Astrocyte of the cerebellum (primary cell): ENCODE measurements at regions not wholly inside any gene's neighbourhood (a gene's known extent, or its start where the extent isn't known, plus 50 kb on each side); places are given as distances from the start of the nearest gene placed in this dataset.

ENCODE experiments used
- DNase-seq: peaks from one replicate; pipeline ENCODE4 v3.0.0-alpha.2; 2011; ENCODE audit warnings: low read depth
- H3K4me3 ChIP-seq: 2 replicates; pipeline ENCODE4 v1.5.1; 2011; ENCODE audit warnings: mild to moderate bottlenecking, low read depth, low read length, moderate library complexity
- CTCF ChIP-seq: IDR thresholded peaks from 2 replicates; pipeline ENCODE4 v1.5.1; 2012; ENCODE audit warnings: low read length, low read depth, moderate library complexity, mild to moderate bottlenecking; ENCODE audit errors: missing control alignments
- in situ Hi-C: cut with HindIII; loops from 2 replicates; pipeline ENCODE4 v1.10.0; 2017; ENCODE audit warnings: low sequenced_read_pairs

GRCh38 chr9:78123808-78124207, 92.2 kb upstream of the GNAQ start:
- no peak for TF ChIP-seq CTCF
- in situ Hi-C loops: loop anchor here (10.0 kb wide), 1 partner anchor 589 kb away; no protein-coding TSS in a partner anchor
- no peak overlapping the region for H3K4me3 ChIP-seq
- no peak for DNase-seq

DNA sequence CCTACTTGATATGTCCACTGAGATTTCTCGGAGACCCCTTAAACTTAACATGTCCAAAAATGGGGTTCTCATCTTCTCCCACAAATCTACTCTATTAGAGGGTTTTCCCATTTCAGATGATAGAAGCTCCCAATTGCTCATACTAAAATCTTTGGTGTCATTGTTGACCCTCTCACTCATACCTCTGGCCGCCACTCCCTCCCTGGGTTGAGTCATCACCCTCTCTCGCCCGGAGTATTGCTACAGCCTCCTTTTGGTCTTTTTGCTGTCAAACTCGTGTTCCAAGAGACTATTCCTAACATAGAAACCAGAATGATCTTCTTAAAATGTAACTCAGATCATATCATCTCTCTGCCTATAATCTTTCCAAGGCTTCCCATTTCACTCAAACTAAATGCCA, 91.0 kb upstream of the GNAQ start:
- H3K4me3 ChIP-seq: no peak overlapping the region
- in situ Hi-C loops: loop anchor here (10.0 kb wide), 1 partner anchor 588 kb away; no protein-coding TSS in a partner anchor
- no peak for DNase-seq
- no peak for TF ChIP-seq CTCF

DNA sequence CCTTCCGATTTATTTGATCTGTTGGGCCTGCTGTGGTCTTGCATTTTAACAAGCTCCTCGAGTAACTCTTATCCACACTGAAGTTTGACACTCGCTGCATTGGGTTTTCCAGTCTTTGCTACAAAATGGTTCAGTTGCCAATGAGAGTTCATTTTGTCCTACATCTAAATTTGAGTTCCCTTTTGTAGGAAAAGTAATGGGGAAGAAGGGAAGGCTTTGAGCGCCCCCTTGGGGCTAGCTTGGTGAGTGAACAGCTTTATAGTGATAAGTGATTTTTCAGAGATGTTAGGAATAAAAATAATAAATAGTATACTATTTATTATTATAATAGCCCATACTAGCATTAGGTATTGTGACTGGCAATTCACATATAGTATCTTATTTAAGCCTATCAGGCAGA, 89.9 kb upstream of the GNAQ start:
- peak; percentile 78 for TF ChIP-seq CTCF
- no peak overlapping the region for H3K4me3 ChIP-seq
- DNase-seq: peak; percentile 41
- in situ Hi-C loops: loop anchor here (10.0 kb wide), 1 partner anchor 587 kb away; no protein-coding TSS in a partner anchor

DNA sequence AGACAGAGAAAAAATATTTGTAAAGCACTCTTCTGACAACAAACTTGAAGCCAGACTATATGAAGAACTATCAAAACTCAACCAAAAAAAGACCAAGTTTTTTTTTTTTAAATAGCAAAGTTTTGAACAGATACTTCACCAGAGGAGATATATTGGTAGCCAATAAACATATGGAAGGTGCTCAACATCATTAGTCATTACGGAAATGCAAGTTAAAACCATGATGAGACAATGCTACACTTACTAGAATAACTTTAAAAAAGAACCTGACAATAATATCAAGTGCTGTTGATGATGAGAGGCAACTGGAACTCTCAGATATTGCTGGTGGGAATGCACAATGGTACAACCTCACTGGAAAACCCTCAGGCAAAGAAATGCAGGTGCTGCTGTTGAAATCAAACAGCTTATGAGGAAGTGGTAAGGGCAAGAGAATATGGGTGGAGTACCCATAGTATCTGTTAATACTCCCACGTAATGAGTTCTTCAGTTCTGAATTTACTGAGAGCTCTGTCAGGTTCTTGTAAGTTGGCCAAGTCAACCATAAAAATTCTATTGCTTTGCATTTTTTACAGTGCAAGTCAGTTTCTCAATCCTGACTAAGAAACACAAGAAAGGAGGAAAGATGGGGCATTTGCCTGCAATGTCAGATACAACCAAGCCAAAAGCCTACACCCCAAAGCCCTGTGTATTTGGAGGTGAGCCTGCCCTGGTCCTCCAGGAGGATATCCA, 87.3 kb upstream of the GNAQ start:
- no peak overlapping the region for H3K4me3 ChIP-seq
- DNase-seq: no peak
- no peak for TF ChIP-seq CTCF
- in situ Hi-C loops: no loop called here

DNA sequence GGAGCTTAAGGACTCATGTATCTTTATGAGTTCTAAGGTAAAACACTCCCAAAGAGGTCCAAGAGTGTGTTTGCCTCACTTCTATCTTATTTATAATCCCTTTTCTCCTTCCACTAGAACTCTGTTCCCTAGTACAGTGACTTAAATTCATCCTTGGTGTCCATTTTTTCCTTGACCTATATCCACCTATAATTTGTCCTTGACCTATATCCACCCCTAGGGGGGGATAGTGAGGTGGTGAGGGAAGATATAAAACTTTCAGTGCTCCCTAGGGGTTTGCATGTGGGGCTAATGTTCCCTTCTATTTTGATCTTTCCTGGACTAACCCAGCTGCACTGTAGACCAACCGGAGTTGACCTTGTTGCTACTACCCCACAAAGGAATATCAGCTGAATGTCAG, 83.5 kb upstream of the GNAQ start:
- no peak overlapping the region for H3K4me3 ChIP-seq
- DNase-seq: no peak
- in situ Hi-C loops: no loop called here
- peak; percentile 30 for TF ChIP-seq CTCF

GRCh38 chr9:78114581-78114980, 83.0 kb upstream of the GNAQ start:
- no peak overlapping the region for H3K4me3 ChIP-seq
- TF ChIP-seq CTCF: no peak
- in situ Hi-C loops: no loop called here
- DNase-seq: no peak
